D721Med (cell line): ENCODE measurements at regions not wholly inside any gene's neighbourhood (a gene's known extent, or its start where the extent isn't known, plus 50 kb on each side); places are given as distances from the start of the nearest gene placed in this dataset.

Experiments
- DNase-seq: peaks from one replicate; pipeline ENCODE4 v3.0.0; 2011; ENCODE audit warnings: low spot score; ENCODE audit not compliant: insufficient read length
- FAIRE-seq: peaks from 2 replicates; lab custom pipeline; 2011; peaks lifted over from hg19 to GRCh38; lab: Jason Lieb, UNC
- TF ChIP-seq, protein P1 (sequence below): IDR thresholded peaks from 2 replicates; pipeline ENCODE4 v1.5.1; 2012; ENCODE audit warnings: mild to moderate bottlenecking, control low read depth; ENCODE audit not compliant: insufficient read depth; ENCODE audit errors: missing control alignments

DNA sequence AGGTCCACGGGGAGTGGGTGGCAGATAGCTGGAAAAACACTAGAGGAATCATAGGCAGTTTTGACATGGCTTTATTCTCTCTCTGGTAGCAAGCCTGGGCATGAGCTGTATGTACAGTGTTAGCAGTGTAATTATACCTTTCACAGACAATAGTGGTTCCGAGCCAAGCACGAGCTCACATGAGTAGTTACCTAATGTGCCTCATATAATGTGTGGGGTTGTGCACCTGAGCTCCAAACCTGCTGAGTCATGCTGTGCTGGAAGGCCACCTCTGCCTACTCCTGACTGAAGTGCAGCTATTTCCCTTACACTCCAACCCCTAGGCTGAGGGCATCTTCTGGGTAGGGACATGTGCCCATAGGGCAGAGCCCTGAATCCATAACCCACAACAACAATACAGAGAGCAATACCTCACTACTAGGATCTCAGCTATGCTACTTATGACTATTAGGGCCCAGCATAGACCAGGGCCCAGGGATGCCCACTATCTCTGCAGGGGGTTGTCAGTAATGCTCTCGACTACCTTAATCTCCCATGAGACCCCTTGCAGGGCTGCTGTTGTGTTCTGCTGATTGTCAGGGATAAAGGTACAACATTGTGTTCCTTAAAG lies 432.1 kb downstream of the DYNC2H1 start:
- DNase-seq: no peak
- TF ChIP-seq, protein P1, sequence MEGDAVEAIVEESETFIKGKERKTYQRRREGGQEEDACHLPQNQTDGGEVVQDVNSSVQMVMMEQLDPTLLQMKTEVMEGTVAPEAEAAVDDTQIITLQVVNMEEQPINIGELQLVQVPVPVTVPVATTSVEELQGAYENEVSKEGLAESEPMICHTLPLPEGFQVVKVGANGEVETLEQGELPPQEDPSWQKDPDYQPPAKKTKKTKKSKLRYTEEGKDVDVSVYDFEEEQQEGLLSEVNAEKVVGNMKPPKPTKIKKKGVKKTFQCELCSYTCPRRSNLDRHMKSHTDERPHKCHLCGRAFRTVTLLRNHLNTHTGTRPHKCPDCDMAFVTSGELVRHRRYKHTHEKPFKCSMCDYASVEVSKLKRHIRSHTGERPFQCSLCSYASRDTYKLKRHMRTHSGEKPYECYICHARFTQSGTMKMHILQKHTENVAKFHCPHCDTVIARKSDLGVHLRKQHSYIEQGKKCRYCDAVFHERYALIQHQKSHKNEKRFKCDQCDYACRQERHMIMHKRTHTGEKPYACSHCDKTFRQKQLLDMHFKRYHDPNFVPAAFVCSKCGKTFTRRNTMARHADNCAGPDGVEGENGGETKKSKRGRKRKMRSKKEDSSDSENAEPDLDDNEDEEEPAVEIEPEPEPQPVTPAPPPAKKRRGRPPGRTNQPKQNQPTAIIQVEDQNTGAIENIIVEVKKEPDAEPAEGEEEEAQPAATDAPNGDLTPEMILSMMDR: no peak
- FAIRE-seq: no peak

DNA sequence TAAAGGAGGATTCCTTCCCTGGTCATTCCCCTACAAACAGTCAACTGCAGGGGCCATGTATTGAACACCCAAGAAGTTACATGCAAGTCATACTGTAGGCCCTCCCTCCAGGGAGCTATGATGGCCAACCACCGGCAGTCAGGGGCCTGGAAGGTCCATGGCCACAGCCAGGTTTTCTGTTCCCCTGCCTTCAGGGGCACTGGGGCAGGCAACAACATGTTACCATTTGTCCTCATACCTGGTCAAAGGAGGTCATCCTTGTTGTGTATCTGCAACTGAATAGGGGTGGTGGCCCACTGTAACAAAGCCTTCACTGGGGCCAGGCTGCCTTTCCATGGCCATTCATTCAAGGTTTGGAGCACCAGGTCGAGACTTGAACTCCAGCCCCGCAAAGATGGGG lies 433.6 kb downstream of the DYNC2H1 start:
- TF ChIP-seq, protein P1: no peak
- no peak for DNase-seq
- no peak for FAIRE-seq

DNA sequence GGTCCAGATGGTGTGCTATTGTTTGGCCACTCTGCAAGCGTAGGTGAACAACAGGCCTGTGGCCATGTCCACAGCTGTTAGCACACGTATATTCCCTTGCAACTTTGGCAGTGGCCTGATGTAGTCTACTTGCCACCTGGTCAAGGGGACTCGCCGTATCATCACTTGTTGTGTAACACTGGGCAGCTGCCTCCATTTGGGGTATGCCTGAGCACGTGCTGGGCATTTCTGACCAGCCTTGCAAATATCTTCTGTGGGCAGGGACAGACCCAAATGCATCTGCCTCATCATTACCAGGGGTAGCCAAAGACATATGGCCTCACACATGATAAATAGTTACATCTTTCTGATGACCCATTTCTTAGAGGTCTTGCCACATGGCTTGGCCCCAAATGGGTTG lies 434.2 kb downstream of the DYNC2H1 start:
- TF ChIP-seq, protein P1: no peak
- DNase-seq (no peak), FAIRE-seq (no peak)

DNA sequence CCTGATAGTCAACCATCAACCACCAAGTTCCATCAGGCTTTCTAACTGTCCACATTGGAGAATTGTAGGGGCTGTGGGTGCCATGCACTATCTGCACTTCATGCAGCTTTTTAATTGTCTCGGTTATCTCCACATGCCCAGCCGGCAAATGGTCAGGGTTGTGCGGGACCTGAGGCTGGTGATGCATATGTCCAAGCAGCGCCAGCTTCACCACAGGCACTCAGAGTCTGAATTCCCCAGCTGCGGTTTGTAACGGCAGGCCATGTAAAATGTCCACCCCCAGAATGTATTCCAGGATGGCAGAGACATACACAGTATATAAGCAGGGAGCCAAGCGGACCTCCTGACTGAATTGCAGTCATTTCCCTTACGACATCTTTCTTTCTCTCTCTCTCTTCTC lies 435.6 kb downstream of the DYNC2H1 start:
- TF ChIP-seq, protein P1: no peak
- no peak for DNase-seq
- FAIRE-seq: no peak

DNA sequence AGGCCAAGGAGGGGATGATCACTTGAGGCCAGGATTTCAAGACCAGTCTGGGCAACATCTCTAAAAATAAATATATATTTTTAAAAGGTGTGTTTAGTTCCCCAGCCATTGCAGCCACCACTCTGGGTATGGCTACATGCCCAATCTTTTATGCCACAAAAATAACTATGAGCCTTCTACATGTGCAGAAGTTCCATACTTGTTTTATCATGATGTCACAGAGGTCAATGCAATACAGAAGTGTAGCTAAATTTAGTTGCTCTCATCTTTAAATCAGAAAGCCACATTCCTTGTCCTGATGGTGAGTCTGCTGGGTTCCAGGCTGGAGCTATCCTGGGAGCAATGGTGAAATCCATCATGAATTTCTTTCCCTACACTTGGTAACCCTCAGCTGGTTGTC lies 436.3 kb downstream of the DYNC2H1 start:
- TF ChIP-seq, protein P1: no peak
- DNase-seq (no peak), FAIRE-seq (no peak)

DNA sequence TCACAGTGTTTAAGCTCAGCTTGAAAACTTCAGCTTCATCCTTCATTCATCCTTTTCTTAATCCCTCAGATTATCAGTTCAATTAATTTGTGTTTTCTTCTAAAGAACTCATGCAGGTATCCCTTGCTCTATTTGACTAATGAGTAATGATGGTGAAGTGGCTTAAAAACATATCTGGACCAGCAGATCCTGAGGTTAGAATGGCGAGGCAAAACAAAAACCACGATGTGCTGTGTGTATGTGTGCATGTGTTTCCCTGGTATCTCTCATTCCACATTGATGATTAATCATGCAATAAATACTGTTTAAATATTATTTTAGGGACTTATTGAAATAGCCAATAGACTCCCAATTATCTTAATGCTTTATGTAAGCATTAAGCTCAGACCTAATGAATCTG lies 437.0 kb downstream of the DYNC2H1 start:
- FAIRE-seq: peak; percentile 94
- DNase-seq: peak; percentile 22
- TF ChIP-seq, protein P1: no peak

DNA sequence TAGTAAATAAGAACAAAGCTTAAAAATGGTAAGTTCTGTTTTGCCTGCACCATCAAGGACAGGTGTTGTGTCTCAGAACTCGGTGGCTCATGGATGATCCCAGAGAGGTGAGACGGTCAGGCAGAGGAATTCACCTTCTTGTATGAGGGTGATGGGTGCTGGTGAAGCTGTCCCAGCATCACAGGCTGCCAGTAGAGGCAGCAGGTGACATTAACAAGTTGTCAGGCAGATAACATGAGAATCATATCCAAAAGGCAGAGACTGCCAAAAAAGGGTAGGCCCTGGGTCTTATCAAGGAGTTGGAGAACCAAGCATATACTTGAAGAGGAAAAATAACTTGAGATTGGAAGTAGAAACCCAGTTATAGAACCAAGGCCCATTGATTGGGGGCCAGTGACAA lies 437.8 kb downstream of the DYNC2H1 start:
- FAIRE-seq: no peak
- TF ChIP-seq, protein P1: no peak
- DNase-seq: no peak
